ENCODE measurements at regions not wholly inside any gene's neighbourhood (a gene's known extent, or its start where the extent isn't known, plus 50 kb on each side); places are given as distances from the start of the nearest gene placed in this dataset.

DNA sequence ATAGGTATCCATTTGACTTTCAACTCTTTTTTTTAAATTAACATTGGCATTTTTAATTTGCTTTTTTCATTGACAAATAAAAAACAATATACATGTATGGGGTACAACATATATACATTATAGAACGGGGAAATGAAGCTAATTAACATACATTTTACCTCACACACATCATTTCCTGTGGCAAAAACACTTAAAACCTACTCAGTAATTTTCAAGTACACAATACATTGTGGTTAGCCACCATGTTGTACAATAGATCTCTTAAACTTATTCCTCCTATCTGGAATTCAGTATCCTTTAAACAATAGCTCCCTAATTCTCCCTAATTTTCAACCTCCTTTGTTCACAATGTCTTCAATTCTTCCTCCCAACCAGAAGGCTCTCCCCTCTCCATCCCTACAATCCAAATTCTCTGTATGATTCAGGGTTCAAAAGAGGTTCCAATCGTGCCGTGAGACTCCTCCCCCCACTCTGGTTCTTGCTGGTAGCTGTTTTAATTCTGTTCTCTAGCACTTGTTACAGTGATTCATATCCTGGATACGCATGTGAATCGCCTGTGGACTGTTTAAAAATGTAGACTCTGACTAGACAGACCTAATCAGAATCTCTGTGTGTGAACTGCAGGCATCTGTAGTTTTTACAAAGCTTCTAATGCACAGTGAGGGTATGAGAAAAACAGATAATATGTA, 87.6 kb upstream of the DUSP10 start:
- TF ChIP-seq POLR2A (IDR thresholded peaks at IDR 0.05): no peak
- no peak for TF ChIP-seq POLR2AphosphoS5 (IDR thresholded peaks at IDR 0.05)
- TF ChIP-seq, protein P1, sequence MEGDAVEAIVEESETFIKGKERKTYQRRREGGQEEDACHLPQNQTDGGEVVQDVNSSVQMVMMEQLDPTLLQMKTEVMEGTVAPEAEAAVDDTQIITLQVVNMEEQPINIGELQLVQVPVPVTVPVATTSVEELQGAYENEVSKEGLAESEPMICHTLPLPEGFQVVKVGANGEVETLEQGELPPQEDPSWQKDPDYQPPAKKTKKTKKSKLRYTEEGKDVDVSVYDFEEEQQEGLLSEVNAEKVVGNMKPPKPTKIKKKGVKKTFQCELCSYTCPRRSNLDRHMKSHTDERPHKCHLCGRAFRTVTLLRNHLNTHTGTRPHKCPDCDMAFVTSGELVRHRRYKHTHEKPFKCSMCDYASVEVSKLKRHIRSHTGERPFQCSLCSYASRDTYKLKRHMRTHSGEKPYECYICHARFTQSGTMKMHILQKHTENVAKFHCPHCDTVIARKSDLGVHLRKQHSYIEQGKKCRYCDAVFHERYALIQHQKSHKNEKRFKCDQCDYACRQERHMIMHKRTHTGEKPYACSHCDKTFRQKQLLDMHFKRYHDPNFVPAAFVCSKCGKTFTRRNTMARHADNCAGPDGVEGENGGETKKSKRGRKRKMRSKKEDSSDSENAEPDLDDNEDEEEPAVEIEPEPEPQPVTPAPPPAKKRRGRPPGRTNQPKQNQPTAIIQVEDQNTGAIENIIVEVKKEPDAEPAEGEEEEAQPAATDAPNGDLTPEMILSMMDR (IDR thresholded peaks at IDR 0.05): no peak
- TF ChIP-seq EP300 (IDR thresholded peaks at IDR 0.05; ENCODE audit: low read depth): no peak
